Pancreas (tissue), 10 donors: ENCODE measurements at regions not wholly inside any gene's neighbourhood (a gene's known extent, or its start where the extent isn't known, plus 50 kb on each side); places are given as distances from the start of the nearest gene placed in this dataset.

Experiments
- ATAC-seq, 4 donors: fragments of 200-7000 bp; cut with Tn5 transposase; one replicate each; pipeline versions ENCODE4 v1.8.0 to v1.9.1; 2020; ENCODE audit warnings: mild to moderate bottlenecking in 4 of 4, moderate library complexity in 4 of 4
- DNase-seq, 6 donors: peaks; one replicate each; pipeline ENCODE4 v3.0.0-alpha.2; 2020
- FAIRE-seq: peaks from 2 replicates; lab custom pipeline; 2012; peaks lifted over from hg19 to GRCh38; lab: Jason Lieb, UNC
- H3K27ac ChIP-seq, 4 donors: fragments of 200-600 bp; sonication (generic); 1 replicate in 3 of 4; 2 replicates in 1 of 4; pipeline versions ENCODE4 v1.5.0 to v1.8.0; 2020
- H3K27me3 ChIP-seq, 4 donors: fragments of 200-600 bp; one replicate each; pipeline ENCODE4 v1.8.0; 2021
- H3K36me3 ChIP-seq, 3 donors: fragments of 200-600 bp; sonication (generic) in 1 of 3; one replicate each; pipeline versions ENCODE4 v1.5.0 to v1.8.0; 2020 to 2021
- H3K4me1 ChIP-seq, 3 donors: fragments of 200-600 bp; one replicate each; pipeline ENCODE4 v1.8.0; 2021
- H3K4me3 ChIP-seq, 4 donors: fragments of 200-600 bp; sonication (generic) in 2 of 4; one replicate each; pipeline versions ENCODE4 v1.5.0 to v1.8.0; 2020 to 2021
- H3K9me3 ChIP-seq, 4 donors: fragments of 200-600 bp; one replicate each; pipeline ENCODE4 v1.8.0; 2021
- WGBS, 2 donors: extraction: QIAGEN DNeasy Blood & Tissue Kit; methylation state at CpG; one replicate each; pipeline ENCODE4 v1.1.7; 2013; 5-methylcytosine and 5-hydroxymethylcytosine counted together
- intact Hi-C, 3 donors: fragments of 100-400 bp; cut with DNase I; formaldehyde crosslinking; loops; one replicate each; pipeline versions ENCODE4 v1.11.1 to v1.14.2; 2022
- TF ChIP-seq, protein P1 (sequence below), 4 donors: fragments of 200-600 bp; sonication (generic) in 3 of 4; IDR thresholded peaks; one replicate each; pipeline versions ENCODE4 v1.5.0 to v1.8.0; 2021; ENCODE audit warnings: antibody characterized with exemption in 4 of 4
- donor health status: healthy with polysubstance abuse.
- donor health status: DM: no; HTN: no; CAD: no; lungs with moderate emphysema.
- donor health status: DM: no; HTN: no; CAD: no.
- donor health status: control.
- donor health status: control.
- donor health status: Bipolar disorder and iron deficiency.
- donor health status: DM: yes; HTN: yes; CAD: no.
- donor health status: DM: no; HTN: no; CAD: no.
- donor health status: DM: no; HTN: no; CAD: no.
- donor health status: DM: yes; HTN: yes; CAD: no.

DNA sequence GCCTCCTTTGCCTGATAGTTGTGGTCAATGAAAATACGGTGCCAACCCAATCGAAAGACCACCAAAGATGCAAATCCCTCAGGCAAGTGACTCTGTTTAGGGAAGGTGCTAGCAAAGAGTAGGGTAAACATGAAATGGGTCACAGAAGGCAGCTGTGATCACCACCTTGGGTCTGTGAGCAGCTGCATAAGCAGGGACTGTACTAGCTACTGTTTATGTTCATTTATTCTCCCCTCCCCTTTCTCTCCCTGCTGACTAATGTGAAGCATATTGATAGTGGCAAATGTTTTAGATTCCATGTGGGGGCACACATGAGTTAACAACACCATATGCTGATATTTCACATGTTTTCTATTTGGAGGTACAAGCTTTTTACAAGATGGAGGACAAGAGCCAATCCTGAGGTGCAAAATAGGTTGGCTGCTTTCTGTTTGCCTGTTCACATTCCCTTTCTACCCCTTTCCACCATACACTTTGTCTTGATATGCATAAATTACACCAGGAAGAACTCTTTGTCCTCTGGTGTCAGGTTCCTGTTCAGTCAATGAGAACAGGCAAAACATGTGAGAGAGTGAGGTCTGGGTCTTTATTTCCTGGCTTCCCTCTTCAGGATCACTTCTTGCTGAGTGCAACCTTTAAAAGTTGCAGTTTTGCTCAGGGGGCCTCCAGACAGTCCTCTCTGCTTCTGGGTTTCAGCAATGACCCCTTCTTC, 71.1 kb downstream of the AVPR1A start:
- H3K9me3 ChIP-seq: no peaks in the 10 kb centered on the region
- H3K36me3 ChIP-seq: no peaks in the 10 kb centered on the region
- no peak overlapping the region for H3K27ac ChIP-seq
- ATAC-seq: no peak
- H3K4me1 ChIP-seq: peaks cover 0 to 4% (median 0%) of the 10 kb centered on the region in 3 donors
- no peak for DNase-seq
- intact Hi-C loops: no loop called here
- WGBS, 2 donors: 94 to 96% methylated on average over 2 of the region's 2 CpGs
- H3K4me3 ChIP-seq: no peak overlapping the region
- FAIRE-seq: no peak
- TF ChIP-seq, protein P1, sequence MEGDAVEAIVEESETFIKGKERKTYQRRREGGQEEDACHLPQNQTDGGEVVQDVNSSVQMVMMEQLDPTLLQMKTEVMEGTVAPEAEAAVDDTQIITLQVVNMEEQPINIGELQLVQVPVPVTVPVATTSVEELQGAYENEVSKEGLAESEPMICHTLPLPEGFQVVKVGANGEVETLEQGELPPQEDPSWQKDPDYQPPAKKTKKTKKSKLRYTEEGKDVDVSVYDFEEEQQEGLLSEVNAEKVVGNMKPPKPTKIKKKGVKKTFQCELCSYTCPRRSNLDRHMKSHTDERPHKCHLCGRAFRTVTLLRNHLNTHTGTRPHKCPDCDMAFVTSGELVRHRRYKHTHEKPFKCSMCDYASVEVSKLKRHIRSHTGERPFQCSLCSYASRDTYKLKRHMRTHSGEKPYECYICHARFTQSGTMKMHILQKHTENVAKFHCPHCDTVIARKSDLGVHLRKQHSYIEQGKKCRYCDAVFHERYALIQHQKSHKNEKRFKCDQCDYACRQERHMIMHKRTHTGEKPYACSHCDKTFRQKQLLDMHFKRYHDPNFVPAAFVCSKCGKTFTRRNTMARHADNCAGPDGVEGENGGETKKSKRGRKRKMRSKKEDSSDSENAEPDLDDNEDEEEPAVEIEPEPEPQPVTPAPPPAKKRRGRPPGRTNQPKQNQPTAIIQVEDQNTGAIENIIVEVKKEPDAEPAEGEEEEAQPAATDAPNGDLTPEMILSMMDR (IDR thresholded peaks at IDR 0.05): no peak
- no peaks in the 10 kb centered on the region for H3K27me3 ChIP-seq

DNA sequence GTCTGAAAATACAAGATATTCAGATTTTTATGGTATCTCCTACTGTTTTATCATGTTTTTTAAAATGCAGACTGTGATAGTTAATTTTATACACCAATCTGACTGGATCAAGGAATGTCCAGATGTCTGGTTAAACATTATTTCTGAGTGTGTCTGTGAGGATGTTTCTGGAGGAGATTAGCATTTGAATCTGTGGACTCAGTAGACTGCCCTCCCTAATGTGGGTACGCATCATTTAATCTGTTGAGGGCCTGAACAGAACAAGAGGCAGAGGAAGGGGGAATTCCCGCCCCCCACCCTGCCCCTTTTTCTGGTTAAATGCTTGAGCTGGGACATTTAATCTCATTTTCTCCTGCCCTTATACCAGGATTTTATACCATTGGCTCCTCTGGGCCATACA, 72.1 kb downstream of the AVPR1A start:
- Histone ChIP-seq H3K36me3 (no peaks in the 10 kb centered on the region), H3K4me1 (peaks cover 0 to 4% (median 0%) of the 10 kb centered on the region in 3 donors), H3K9me3 (no peaks in the 10 kb centered on the region), H3K27ac (no peak overlapping the region), H3K4me3 (no peak overlapping the region), H3K27me3 (no peaks in the 10 kb centered on the region)
- TF ChIP-seq, protein P1 (IDR thresholded peaks at IDR 0.05): no peak
- no peak for DNase-seq
- no peak for FAIRE-seq
- ATAC-seq: no peak
- intact Hi-C loops: no loop called here
- 84 to 95% methylated on average over 2 of the region's 2 CpGs for WGBS, 2 donors

DNA sequence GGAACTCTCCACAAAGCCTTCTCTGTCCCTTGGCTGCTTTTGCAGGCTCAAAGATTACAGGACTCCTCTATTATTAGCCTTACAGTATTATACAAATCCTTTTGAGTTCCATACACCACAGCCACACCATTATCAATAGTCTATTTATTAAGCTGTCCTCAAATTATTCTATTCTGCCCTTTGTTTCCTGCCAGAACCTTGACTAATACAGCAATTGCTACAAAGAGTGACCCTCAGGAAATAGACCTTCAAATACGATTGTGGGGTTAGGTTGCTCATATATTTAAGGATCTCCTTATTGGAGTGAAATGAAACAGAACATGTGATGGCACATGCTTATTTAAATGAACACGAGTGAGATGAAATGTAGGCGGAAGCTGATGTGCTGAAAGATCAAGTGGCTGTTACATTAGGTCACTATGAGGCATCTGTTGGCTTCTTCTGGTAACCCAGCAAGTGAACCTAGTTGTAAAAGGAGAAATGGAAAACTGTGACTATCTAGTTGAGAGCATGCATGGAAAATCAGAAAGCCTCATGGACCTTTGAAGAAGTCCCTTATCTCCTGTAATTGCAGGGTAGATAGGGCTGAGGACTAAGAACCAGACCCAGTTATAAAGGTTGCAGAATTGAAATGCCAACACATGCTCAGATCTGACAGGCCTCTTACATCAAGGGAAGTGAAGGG, 75.5 kb downstream of the AVPR1A start:
- Histone ChIP-seq H3K4me3 (no peak overlapping the region), H3K27ac (no peak overlapping the region), H3K27me3 (no peaks in the 10 kb centered on the region), H3K4me1 (no peaks in the 10 kb centered on the region), H3K9me3 (no peaks in the 10 kb centered on the region), H3K36me3 (no peaks in the 10 kb centered on the region)
- no peak for ATAC-seq
- DNase-seq: no peak
- intact Hi-C loops: no loop called here
- no peak for FAIRE-seq
- TF ChIP-seq, protein P1 (IDR thresholded peaks at IDR 0.05): no peak
- WGBS, 2 donors: 77 to 85% methylated on average over 3 of the region's 3 CpGs

DNA sequence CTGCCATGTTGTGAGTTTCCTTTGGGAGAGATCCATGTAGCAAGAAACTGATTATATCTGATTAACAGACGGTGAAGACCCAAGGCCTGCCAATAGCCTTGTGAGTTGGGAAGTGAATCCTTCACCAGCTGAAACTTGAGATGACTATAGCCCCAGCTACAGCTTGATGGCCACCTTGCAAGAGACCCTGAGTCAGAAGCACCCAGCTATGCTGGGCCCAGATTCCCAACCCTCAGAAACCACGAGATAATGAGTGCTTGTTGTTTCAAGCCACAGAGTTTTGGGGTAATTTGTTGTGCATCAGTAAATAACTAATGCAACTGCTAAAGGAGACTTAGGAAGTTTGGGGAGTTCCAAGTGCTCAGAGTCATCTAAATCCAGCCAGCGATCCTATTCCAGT, 80.3 kb downstream of the AVPR1A start:
- intact Hi-C loops: no loop called here
- Histone ChIP-seq H3K4me3 (no peak overlapping the region), H3K27me3 (no peaks in the 10 kb centered on the region), H3K4me1 (no peaks in the 10 kb centered on the region), H3K36me3 (no peaks in the 10 kb centered on the region), H3K9me3 (no peaks in the 10 kb centered on the region), H3K27ac (no peak overlapping the region)
- no peak for ATAC-seq
- DNase-seq: no peak
- no peak for FAIRE-seq
- 65 to 78% methylated on average over 3 of the region's 3 CpGs for WGBS, 2 donors
- TF ChIP-seq, protein P1 (IDR thresholded peaks at IDR 0.05): no peak
